Mammary epithelial cell (primary cell): ENCODE measurements at regions not wholly inside any gene's neighbourhood (a gene's known extent, or its start where the extent isn't known, plus 50 kb on each side); places are given as distances from the start of the nearest gene placed in this dataset.

ENCODE experiments used
- CTCF ChIP-seq, 2 donors: IDR thresholded peaks in 1 of 2; conservative IDR thresholded peaks in 1 of 2; 2 replicates each; pipeline ENCODE4 v1.5.1; 2011 to 2012; ENCODE audit warnings: inconsistent platforms in 2 of 2, low read length in 2 of 2, mild to moderate bottlenecking in 2 of 2, control low read depth in 1 of 2, low read depth in 1 of 2; ENCODE audit not compliant: insufficient read depth in 1 of 2; ENCODE audit errors: extremely low read depth in 1 of 2
- EZH2 ChIP-seq: IDR thresholded peaks from 2 replicates; pipeline ENCODE4 v1.6.1; 2012; ENCODE audit warnings: low read length, inconsistent platforms, borderline replicate concordance

DNA sequence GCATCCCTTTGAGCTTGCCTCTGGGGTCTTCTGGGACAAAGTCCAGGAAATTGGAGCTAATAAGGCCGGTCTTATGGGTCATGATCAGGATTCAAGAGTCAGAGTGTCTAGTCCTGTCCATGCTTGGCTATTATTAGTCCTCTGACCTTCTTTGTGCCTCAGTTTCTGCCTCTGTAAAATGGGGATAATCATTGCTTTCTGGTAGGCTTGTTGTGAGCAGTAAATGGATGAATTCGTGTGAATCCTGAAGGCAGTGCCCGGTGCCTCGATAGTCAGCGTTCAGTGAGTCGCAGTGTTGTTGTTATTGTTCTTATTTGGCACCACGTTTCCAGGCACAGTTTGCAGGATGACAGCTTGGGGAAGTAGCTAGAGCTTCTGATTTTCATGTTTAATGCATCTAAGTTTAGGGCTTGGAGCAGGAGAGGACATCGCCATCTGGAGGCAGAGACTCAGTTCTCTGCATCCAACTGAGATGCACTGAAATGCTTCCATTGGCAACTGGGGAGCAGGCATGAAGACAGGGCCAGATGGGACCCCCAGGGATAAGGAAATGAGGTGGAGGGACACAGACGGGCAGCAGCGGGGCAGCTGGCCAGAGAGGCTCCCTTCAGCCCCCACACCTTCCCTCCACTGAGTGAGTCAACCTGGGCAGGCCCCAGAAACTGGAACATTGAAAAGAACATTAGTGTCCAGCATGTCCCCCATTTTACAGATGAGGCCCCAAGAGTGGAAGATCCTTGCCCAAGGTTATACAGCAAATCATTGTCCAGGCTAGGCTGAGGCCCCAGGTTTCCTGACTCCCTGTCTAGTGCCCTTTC is 160.3 kb downstream of the PTPRU start:
- TF ChIP-seq CTCF (conservative IDR thresholded peaks at IDR 0.05 in 1 of 2, IDR thresholded peaks at IDR 0.05 in 1 of 2; ENCODE audit: extremely low read depth in 1 of 2, insufficient read depth in 1 of 2, low read depth in 1 of 2, low read length in 2 of 2) (peak in 1 of 2 donors; percentile 55), EZH2 (no peak)
